Heart right ventricle (tissue), 16 donors: ENCODE measurements at regions not wholly inside any gene's neighbourhood (a gene's known extent, or its start where the extent isn't known, plus 50 kb on each side); places are given as distances from the start of the nearest gene placed in this dataset.

ENCODE experiments used
- ATAC-seq, 8 donors: fragments of 200-7000 bp; cut with Tn5 transposase; one replicate each; pipeline ENCODE4 v1.9.1; 2020; ENCODE audit warnings: mild to moderate bottlenecking in 8 of 8, moderate library complexity in 8 of 8, moderate number of reproducible peaks in 1 of 8
- DNase-seq, 2 donors: peaks; one replicate each; pipeline ENCODE4 v3.0.0-alpha.2; 2020
- H3K27ac ChIP-seq, 10 donors: fragments of 200-600 bp; sonication (generic) in 2 of 10; one replicate each; pipeline versions ENCODE4 v1.5.0 to v1.8.0; 2020 to 2022; ENCODE audit warnings: mild to moderate bottlenecking in 3 of 10
- H3K27me3 ChIP-seq, 7 donors: fragments of 200-600 bp; one replicate each; pipeline ENCODE4 v1.8.0; 2021 to 2022; ENCODE audit warnings: mild to moderate bottlenecking in 2 of 7
- H3K36me3 ChIP-seq, 9 donors: fragments of 200-600 bp; sonication (generic) in 1 of 9; one replicate each; pipeline versions ENCODE4 v1.5.0 to v1.8.0; 2020 to 2022; ENCODE audit warnings: mild to moderate bottlenecking in 2 of 9
- H3K4me1 ChIP-seq, 9 donors: fragments of 200-600 bp; sonication (generic) in 1 of 9; one replicate each; pipeline versions ENCODE4 v1.5.0 to v1.8.0; 2020 to 2022; ENCODE audit warnings: mild to moderate bottlenecking in 4 of 9
- H3K4me3 ChIP-seq, 10 donors: fragments of 200-600 bp; sonication (generic) in 2 of 10; one replicate each; pipeline versions ENCODE4 v1.5.0 to v1.8.0; 2020 to 2022; ENCODE audit warnings: mild to moderate bottlenecking in 7 of 10, moderate library complexity in 2 of 10
- H3K9me3 ChIP-seq, 11 donors: fragments of 200-600 bp in 10 of 11; sonication (generic) in 2 of 11; one replicate each; pipeline versions ENCODE4 v1.5.0 to v1.8.0; 2013 to 2022; ENCODE audit warnings: mild to moderate bottlenecking in 2 of 11, control low read depth in 1 of 11, moderate library complexity in 1 of 11
- WGBS, 2 donors: extraction: QIAGEN DNeasy Blood & Tissue Kit; methylation state at CpG; one replicate each; pipeline ENCODE4 v1.1.7; 2013; ENCODE audit warnings: inconsistent platforms in 1 of 2; 5-methylcytosine and 5-hydroxymethylcytosine counted together
- intact Hi-C, 10 donors: fragments of 100-400 bp; cut with DNase I; formaldehyde crosslinking; loops; one replicate each; pipeline versions ENCODE4 v1.11.1 to v1.14.2; 2022
- TF ChIP-seq, protein P1 (sequence below), 9 donors: fragments of 200-600 bp; sonication (generic) in 2 of 9; IDR thresholded peaks; one replicate each; pipeline versions ENCODE4 v1.5.0 to v1.8.0; 2021 to 2022; ENCODE audit warnings: antibody characterized with exemption in 9 of 9, mild to moderate bottlenecking in 5 of 9, moderate library complexity in 1 of 9
- donor health status: Arrhythmogenic right ventricular cardiomyopathy.
- donor health status: ischemic (EF 13 %, LVEDD 7.1; RV severe dilation, severe dysfunction).
- donor health status: healthy with polysubstance abuse.
- donor health status: DM: no; HTN: yes; CAD: no.
- donor health status: DM: no; HTN: no; CAD: no.
- donor health status: ischemic (EF 25% LVEDD 6.9; RV normal size, moderate dysfunction).
- donor health status: ischemic (EF 25% LVEDD 5.7; RV mildly dilated, moderate dysfunction).
- donor health status: healthy.
- donor health status: DM: yes; HTN: yes; CAD: no.
- donor health status: Ischemic cardiomyopathy.
- donor health status: ischemic (EF 35%, LVEDD 5.7; RV mildly dilated, moderate dysfunction).
- donor health status: nonischemic (EF 11% LVEDD 7.7; RV severe dilation, severe dysfunction).
- donor health status: DM: yes; HTN: yes; CAD: no.
- donor health status: PGD.
- donor health status: ischemic (EF 29% LVEDD 5.4; RV normal size, mild dysfunction).
- donor health status: nonischemic (EF 23%, LVEDD 6.1; RV moderate dilation, normal function).

DNA sequence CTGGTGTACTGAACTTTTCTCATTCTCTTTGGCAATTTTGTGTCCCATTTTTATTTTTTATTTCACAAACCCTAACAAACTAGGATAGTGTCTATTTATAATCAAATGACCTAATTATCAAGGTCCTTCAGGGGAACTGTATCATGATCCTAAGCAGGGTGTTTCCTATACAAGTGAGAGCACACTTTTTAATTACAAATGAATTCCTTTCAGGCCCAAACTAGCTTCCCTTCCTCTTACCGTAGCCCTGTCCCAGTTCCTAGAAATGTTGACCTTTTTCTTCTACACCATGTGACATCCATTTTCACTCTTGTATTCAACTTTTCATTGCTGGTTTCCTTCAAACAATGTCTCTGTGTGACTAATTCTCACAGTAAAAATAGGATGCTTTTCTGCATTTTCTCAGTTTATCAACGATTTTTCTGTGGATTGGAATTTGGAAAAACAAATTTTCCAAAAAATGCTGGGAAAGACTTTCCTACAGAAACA lies 411.4 kb downstream of the CCDC91 start:
- ATAC-seq (no peak), DNase-seq (no peak)
- TF ChIP-seq, protein P1, sequence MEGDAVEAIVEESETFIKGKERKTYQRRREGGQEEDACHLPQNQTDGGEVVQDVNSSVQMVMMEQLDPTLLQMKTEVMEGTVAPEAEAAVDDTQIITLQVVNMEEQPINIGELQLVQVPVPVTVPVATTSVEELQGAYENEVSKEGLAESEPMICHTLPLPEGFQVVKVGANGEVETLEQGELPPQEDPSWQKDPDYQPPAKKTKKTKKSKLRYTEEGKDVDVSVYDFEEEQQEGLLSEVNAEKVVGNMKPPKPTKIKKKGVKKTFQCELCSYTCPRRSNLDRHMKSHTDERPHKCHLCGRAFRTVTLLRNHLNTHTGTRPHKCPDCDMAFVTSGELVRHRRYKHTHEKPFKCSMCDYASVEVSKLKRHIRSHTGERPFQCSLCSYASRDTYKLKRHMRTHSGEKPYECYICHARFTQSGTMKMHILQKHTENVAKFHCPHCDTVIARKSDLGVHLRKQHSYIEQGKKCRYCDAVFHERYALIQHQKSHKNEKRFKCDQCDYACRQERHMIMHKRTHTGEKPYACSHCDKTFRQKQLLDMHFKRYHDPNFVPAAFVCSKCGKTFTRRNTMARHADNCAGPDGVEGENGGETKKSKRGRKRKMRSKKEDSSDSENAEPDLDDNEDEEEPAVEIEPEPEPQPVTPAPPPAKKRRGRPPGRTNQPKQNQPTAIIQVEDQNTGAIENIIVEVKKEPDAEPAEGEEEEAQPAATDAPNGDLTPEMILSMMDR (IDR thresholded peaks at IDR 0.05): no peak
- no peak overlapping the region for H3K27ac ChIP-seq
- no peaks in the 10 kb centered on the region for H3K36me3 ChIP-seq
- 46% methylated on average over 2 of the region's 2 CpGs for WGBS, 2 donors
- H3K27me3 ChIP-seq: no peaks in the 10 kb centered on the region
- intact Hi-C loops: no loop called here
- H3K4me1 ChIP-seq: peaks cover 0 to 7% (median 0%) of the 10 kb centered on the region in 9 donors
- peaks cover 0 to 12% (median 3%) of the 10 kb centered on the region in 11 donors for H3K9me3 ChIP-seq
- no peak overlapping the region for H3K4me3 ChIP-seq

DNA sequence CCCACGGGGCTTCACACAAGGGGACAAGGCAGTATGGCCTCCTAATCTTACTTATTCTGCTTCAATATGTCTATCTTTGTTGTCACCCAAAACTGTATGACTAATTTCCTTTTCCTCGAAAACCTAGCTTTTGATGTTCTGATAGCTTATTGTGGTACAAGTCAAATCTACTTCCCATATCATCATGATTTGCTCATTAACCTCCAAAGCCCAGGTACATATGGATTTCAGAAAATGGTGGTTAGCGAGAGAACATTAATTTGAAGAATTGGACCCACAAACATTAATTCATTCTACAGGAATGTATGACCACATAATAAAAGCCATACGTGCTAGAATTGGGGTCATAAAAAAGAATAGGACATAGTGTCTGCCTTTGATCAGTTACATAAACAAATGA lies 412.5 kb downstream of the CCDC91 start:
- WGBS, 2 donors: 81% methylated on average over 4 of the region's 4 CpGs

DNA sequence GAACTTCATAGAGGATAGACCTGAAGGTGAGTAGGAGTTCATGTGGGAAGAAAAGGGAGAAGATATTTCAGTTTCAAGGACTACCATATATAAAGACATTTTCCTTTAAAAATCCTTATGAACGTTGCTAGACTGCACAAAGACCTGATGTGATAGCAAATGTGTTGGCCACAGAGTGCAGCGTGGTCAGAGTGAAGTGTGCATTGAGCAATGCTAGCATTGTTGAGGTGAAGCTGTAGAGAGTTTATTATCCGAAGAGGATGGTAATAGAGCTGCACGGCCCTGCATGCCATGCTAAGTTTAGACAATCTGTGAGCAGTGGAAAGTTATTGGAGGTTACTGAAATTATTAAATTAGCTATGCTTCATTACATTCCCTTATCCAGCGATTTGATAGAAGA lies 413.0 kb downstream of the CCDC91 start:
- Histone ChIP-seq H3K9me3 (peaks cover 0 to 28% (median 15%) of the 10 kb centered on the region in 11 donors), H3K27ac (no peak overlapping the region), H3K4me3 (no peak overlapping the region), H3K4me1 (peaks cover 0 to 7% (median 0%) of the 10 kb centered on the region in 9 donors), H3K36me3 (no peaks in the 10 kb centered on the region), H3K27me3 (no peaks in the 10 kb centered on the region)
- intact Hi-C loops: no loop called here
- DNase-seq: no peak
- ATAC-seq: no peak
- TF ChIP-seq, protein P1 (IDR thresholded peaks at IDR 0.05): no peak
- WGBS, 2 donors: 78 to 84% methylated on average over 5 of the region's 5 CpGs

More for the DNA sequence above, 412.5 kb downstream of the CCDC91 start:
- DNase-seq: no peak
- no peak overlapping the region for H3K27ac ChIP-seq
- H3K4me3 ChIP-seq: no peak overlapping the region
- peaks cover 0 to 7% (median 0%) of the 10 kb centered on the region in 9 donors for H3K4me1 ChIP-seq
- TF ChIP-seq, protein P1 (IDR thresholded peaks at IDR 0.05): no peak
- H3K36me3 ChIP-seq: no peaks in the 10 kb centered on the region
- no peaks in the 10 kb centered on the region for H3K27me3 ChIP-seq
- intact Hi-C loops: no loop called here
- peaks cover 0 to 23% (median 14%) of the 10 kb centered on the region in 11 donors for H3K9me3 ChIP-seq
- no peak for ATAC-seq

DNA sequence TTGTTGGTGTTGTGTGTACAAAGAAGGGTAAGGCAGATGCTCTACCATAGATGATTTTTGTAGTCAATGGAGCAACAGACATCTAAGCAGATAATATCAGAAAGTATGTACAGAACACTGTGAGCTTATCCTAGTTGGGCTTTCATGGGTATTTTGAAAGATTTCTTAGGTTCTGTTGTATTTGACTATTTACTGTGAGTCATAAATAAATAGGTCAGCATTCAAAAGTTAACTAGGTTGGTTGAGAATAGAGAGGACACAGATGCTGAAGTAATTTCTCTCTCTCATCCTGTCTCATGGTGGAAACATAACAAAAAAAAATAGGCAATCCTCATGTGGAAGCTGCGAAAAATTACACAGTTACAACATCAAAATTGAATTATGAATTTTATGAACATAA lies 413.5 kb downstream of the CCDC91 start:
- Histone ChIP-seq H3K4me1 (peaks cover 0 to 7% (median 0%) of the 10 kb centered on the region in 9 donors), H3K9me3 (peaks cover 0 to 31% (median 15%) of the 10 kb centered on the region in 11 donors), H3K36me3 (no peaks in the 10 kb centered on the region), H3K4me3 (no peak overlapping the region), H3K27me3 (no peaks in the 10 kb centered on the region), H3K27ac (no peak overlapping the region)
- no peak for DNase-seq
- no peak for ATAC-seq
- WGBS, 2 donors: 80 to 92% methylated on average over 1 of the region's 1 CpG
- TF ChIP-seq, protein P1 (IDR thresholded peaks at IDR 0.05): no peak
- intact Hi-C loops: no loop called here
